ENCODE measurements at regions not wholly inside any gene's neighbourhood (a gene's known extent, or its start where the extent isn't known, plus 50 kb on each side); places are given as distances from the start of the nearest gene placed in this dataset.
"Not testable (repeated sequence)": the region's sequence is repeated elsewhere in the genome, so short reads cannot be mapped to it uniquely, and the experiment has no call there.

- no peaks in the 10 kb centered on the region for H3K27me3 Mint-ChIP-seq (ENCODE audit: insufficient read depth, unreplicated experiment)
- DNase-seq: no peak
Measured at GRCh38 chrX:7987160-7988012, 60.2 kb upstream of the PNPLA4 start.

DNA sequence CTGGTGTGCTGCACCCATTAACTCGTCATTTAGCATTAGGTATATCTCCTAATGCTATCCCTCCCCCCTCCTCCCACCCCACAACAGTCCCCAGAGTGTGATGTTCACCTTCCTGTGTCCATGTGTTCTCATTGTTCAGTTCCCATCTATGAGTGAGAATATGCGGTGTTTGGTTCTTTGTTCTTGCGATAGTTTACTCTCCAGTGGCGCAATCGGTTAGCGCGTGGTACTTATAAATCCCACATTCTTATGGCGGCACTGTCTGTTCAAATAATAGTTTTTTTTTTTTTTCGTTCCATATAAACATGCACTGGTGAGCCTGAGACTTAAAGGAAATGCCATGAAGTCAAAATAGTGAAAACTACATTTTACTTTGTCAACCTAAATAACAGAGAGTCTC lies 59.5 kb upstream of the PNPLA4 start:
- H3K27me3 Mint-ChIP-seq (ENCODE audit: insufficient read depth, unreplicated experiment); H3K36me3 Mint-ChIP-seq (ENCODE audit: insufficient read depth, unreplicated experiment); H3K4me3 ChIP-seq (ENCODE audit: low read depth, low read length); H3K27me3 ChIP-seq (replicated peaks; ENCODE audit: control insufficient read depth, insufficient read depth, low read length); intact Hi-C loops (cut with micrococcal nuclease; ENCODE audit: unreplicated experiment); H3K9me3 ChIP-seq; BruUV-seq (replicated peaks); H3K4me1 Mint-ChIP-seq (ENCODE audit: low read depth, unreplicated experiment); H3K27ac Mint-ChIP-seq (ENCODE audit: unreplicated experiment); POLR2A ChIA-PET; H3K36me3 ChIP-seq (ENCODE audit: control insufficient read depth, insufficient read depth, low read length); H3K9me3 Mint-ChIP-seq (ENCODE audit: unreplicated experiment); CTCF ChIA-PET; H3K4me1 ChIP-seq; H3K4me3 Mint-ChIP-seq (ENCODE audit: unreplicated experiment); DNase-seq: not testable (repeated sequence)

More at GRCh38 chrX:7987160-7988012, 60.2 kb upstream of the PNPLA4 start:
- H3K4me1 Mint-ChIP-seq (ENCODE audit: low read depth, unreplicated experiment): no peaks in the 10 kb centered on the region
- Histone ChIP-seq H3K9me3 (no peaks in the 10 kb centered on the region), H3K27me3 (replicated peaks; ENCODE audit: control insufficient read depth, insufficient read depth, low read length) (no peaks in the 10 kb centered on the region), H3K4me1 (no peaks in the 10 kb centered on the region), H3K36me3 (ENCODE audit: control insufficient read depth, insufficient read depth, low read length) (no peaks in the 10 kb centered on the region), H3K4me3 (ENCODE audit: low read depth, low read length) (no peak overlapping the region)
- TF ChIP-seq, protein P1, sequence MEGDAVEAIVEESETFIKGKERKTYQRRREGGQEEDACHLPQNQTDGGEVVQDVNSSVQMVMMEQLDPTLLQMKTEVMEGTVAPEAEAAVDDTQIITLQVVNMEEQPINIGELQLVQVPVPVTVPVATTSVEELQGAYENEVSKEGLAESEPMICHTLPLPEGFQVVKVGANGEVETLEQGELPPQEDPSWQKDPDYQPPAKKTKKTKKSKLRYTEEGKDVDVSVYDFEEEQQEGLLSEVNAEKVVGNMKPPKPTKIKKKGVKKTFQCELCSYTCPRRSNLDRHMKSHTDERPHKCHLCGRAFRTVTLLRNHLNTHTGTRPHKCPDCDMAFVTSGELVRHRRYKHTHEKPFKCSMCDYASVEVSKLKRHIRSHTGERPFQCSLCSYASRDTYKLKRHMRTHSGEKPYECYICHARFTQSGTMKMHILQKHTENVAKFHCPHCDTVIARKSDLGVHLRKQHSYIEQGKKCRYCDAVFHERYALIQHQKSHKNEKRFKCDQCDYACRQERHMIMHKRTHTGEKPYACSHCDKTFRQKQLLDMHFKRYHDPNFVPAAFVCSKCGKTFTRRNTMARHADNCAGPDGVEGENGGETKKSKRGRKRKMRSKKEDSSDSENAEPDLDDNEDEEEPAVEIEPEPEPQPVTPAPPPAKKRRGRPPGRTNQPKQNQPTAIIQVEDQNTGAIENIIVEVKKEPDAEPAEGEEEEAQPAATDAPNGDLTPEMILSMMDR (IDR thresholded peaks at IDR 0.05; ENCODE audit: insufficient read depth in 1 of 2, low read depth in 1 of 2, low read length in 1 of 2, severe bottlenecking in 1 of 2, unreplicated experiment in 1 of 2): no peak
- no TSS peak for BruUV-seq (replicated peaks)
- POLR2A ChIA-PET: no interaction called here
- H3K36me3 Mint-ChIP-seq (ENCODE audit: insufficient read depth, unreplicated experiment): peaks cover 4% of the 10 kb centered on the region
- intact Hi-C loops (cut with micrococcal nuclease; ENCODE audit: unreplicated experiment): no loop called here
- H3K27ac Mint-ChIP-seq (ENCODE audit: unreplicated experiment): no peak overlapping the region
- H3K4me3 Mint-ChIP-seq (ENCODE audit: unreplicated experiment): no peak overlapping the region
- H3K9me3 Mint-ChIP-seq (ENCODE audit: unreplicated experiment): no peaks in the 10 kb centered on the region
- CTCF ChIA-PET: no interaction called here

- TF ChIP-seq, protein P1 (IDR thresholded peaks at IDR 0.05; ENCODE audit: insufficient read depth in 1 of 2, low read depth in 1 of 2, low read length in 1 of 2, severe bottlenecking in 1 of 2, unreplicated experiment in 1 of 2): no peak
- no peaks in the 10 kb centered on the region for H3K27me3 Mint-ChIP-seq (ENCODE audit: insufficient read depth, unreplicated experiment)
- H3K4me3 Mint-ChIP-seq (ENCODE audit: unreplicated experiment): no peak overlapping the region
- no peaks in the 10 kb centered on the region for H3K27me3 ChIP-seq (replicated peaks; ENCODE audit: control insufficient read depth, insufficient read depth, low read length)
- POLR2A ChIA-PET: no interaction called here
- no peaks in the 10 kb centered on the region for H3K36me3 ChIP-seq (ENCODE audit: control insufficient read depth, insufficient read depth, low read length)
- no TSS peak for BruUV-seq (replicated peaks)
- no peak overlapping the region for H3K27ac Mint-ChIP-seq (ENCODE audit: unreplicated experiment)
- no peak overlapping the region for H3K4me3 ChIP-seq (ENCODE audit: low read depth, low read length)
- DNase-seq: no peak
- no peaks in the 10 kb centered on the region for H3K4me1 ChIP-seq
- CTCF ChIA-PET: no interaction called here
- H3K9me3 Mint-ChIP-seq (ENCODE audit: unreplicated experiment): no peaks in the 10 kb centered on the region
- intact Hi-C loops (cut with micrococcal nuclease; ENCODE audit: unreplicated experiment): no loop called here
- no peaks in the 10 kb centered on the region for H3K4me1 Mint-ChIP-seq (ENCODE audit: low read depth, unreplicated experiment)
- H3K36me3 Mint-ChIP-seq (ENCODE audit: insufficient read depth, unreplicated experiment): peaks cover 4% of the 10 kb centered on the region
- H3K9me3 ChIP-seq: no peaks in the 10 kb centered on the region
Measured at GRCh38 chrX:7985568-7985967, 58.4 kb upstream of the PNPLA4 start.
